Keratinocyte (primary cell): ENCODE measurements at regions not wholly inside any gene's neighbourhood (a gene's known extent, or its start where the extent isn't known, plus 50 kb on each side); places are given as distances from the start of the nearest gene placed in this dataset.

Experiments used
- DNase-seq: peaks from one replicate; pipeline ENCODE4 v3.0.0-alpha.2; 2011; ENCODE audit warnings: low read depth, missing footprints, low spot score
- FAIRE-seq: peaks from 2 replicates; lab custom pipeline; 2011; peaks lifted over from hg19 to GRCh38; lab: Jason Lieb, UNC
- H2AFZ ChIP-seq: 2 replicates; pipeline ENCODE4 v1.6.0; 2012; ENCODE audit warnings: low read length, control low read depth, inconsistent platforms; ENCODE audit not compliant: control insufficient read depth
- H3K27ac ChIP-seq: 2 replicates; pipeline ENCODE4 v1.5.1; 2011; ENCODE audit warnings: low read length; ENCODE audit not compliant: control insufficient read depth, insufficient read depth
- H3K27me3 ChIP-seq: 3 replicates; pipeline ENCODE4 v1.6.0; 2011; ENCODE audit warnings: low read length; ENCODE audit not compliant: control insufficient read depth, insufficient read depth; ENCODE audit errors: extremely low read depth
- H3K36me3 ChIP-seq, 2 experiments: 2 replicates in 1 of 2; 3 replicates in 1 of 2; pipeline ENCODE4 v1.5.1; 2011; ENCODE audit warnings: low read length in 2 of 2, mild to moderate bottlenecking in 1 of 2; ENCODE audit not compliant: control insufficient read depth in 2 of 2, insufficient read depth in 2 of 2; ENCODE audit errors: extremely low read depth in 1 of 2
- H3K4me1 ChIP-seq: 3 replicates; pipeline ENCODE4 v1.5.1; 2011; ENCODE audit warnings: low read length; ENCODE audit not compliant: control insufficient read depth, insufficient read depth; ENCODE audit errors: extremely low read depth
- H3K4me2 ChIP-seq: 3 replicates; pipeline ENCODE4 v1.6.0; 2011; ENCODE audit warnings: low read depth, low read length; ENCODE audit not compliant: control insufficient read depth, insufficient read depth; ENCODE audit errors: extremely low read depth
- H3K4me3 ChIP-seq, 3 experiments: fragments of 200-600 bp in 1 of 3; sonication (generic) in 1 of 3; 2 replicates in 2 of 3; 3 replicates in 1 of 3; pipeline ENCODE4 v1.5.1; 2011 to 2016; ENCODE audit warnings: low read length in 3 of 3, mild to moderate bottlenecking in 3 of 3, control low read depth in 2 of 3, inconsistent platforms in 1 of 3, low read depth in 1 of 3, mixed read lengths in 1 of 3, mixed run types in 1 of 3, moderate library complexity in 1 of 3; ENCODE audit not compliant: control insufficient read depth in 2 of 3, insufficient read depth in 2 of 3; ENCODE audit errors: extremely low read depth in 1 of 3
- H3K79me2 ChIP-seq: 2 replicates; pipeline ENCODE4 v1.6.0; 2012; ENCODE audit warnings: low read length; ENCODE audit not compliant: control insufficient read depth, insufficient read depth
- H3K9ac ChIP-seq: 3 replicates; pipeline ENCODE4 v1.6.0; 2011; ENCODE audit warnings: low read length; ENCODE audit not compliant: control insufficient read depth, insufficient read depth; ENCODE audit errors: extremely low read depth
- H3K9me1 ChIP-seq: 3 replicates; pipeline ENCODE4 v1.6.0; 2011; ENCODE audit warnings: low read length; ENCODE audit not compliant: control insufficient read depth, insufficient read depth; ENCODE audit errors: extremely low read depth
- H3K9me3 ChIP-seq: 2 replicates; pipeline ENCODE4 v1.5.1; 2012; ENCODE audit warnings: low read depth, low read length; ENCODE audit not compliant: control insufficient read depth
- H4K20me1 ChIP-seq: 3 replicates; pipeline ENCODE4 v1.6.0; 2011; ENCODE audit warnings: low read length; ENCODE audit not compliant: control insufficient read depth, insufficient read depth; ENCODE audit errors: extremely low read depth
- CTCF ChIP-seq, 3 experiments: IDR thresholded peaks in 1 of 3; conservative IDR thresholded peaks in 1 of 3; optimal IDR thresholded peaks in 1 of 3; 2 replicates in 2 of 3; 3 replicates in 1 of 3; pipeline versions ENCODE3 to v1.5.1; 2011; ENCODE audit warnings: low read length in 3 of 3, mild to moderate bottlenecking in 3 of 3, moderate library complexity in 2 of 3, control low read depth in 1 of 3, inconsistent platforms in 1 of 3; ENCODE audit not compliant: insufficient read depth in 2 of 3; ENCODE audit errors: extremely low read depth in 1 of 3
- EZH2 ChIP-seq: IDR thresholded peaks from one replicate; pipeline ENCODE4 v1.6.1; 2012; ENCODE audit warnings: inconsistent platforms, mild to moderate bottlenecking, low read length, moderate library complexity
- dilution Hi-C: fragments of 300-500 bp; cut with MboI; formaldehyde crosslinking; loops from one replicate; pipeline ENCODE4 v1.7.0; 2020; ENCODE audit warnings: low sequenced_read_pairs; ENCODE audit not compliant: extremely low pct_ligation_motif_present

DNA sequence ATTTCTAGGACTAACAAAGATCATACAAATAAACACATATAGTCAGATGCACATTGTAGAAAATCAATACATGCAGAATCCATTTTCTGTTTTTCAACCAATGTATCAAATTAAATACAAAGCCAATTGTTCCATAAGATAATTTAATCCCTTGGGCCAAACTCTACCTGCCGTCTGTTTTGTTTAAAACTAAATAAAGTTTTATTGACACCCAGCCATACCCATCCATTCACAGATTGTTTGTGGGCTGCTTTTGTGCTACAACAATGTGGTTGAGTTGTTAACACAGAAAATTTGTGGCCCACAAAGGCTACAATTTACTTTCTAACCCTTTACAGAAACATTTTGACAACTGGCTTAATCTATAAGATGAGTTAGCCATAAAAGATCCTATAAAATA, 484.0 kb upstream of the ID2 start:
- DNase-seq = no peak
- no peaks in the 10 kb centered on the region for H3K79me2 ChIP-seq
- no peaks in the 10 kb centered on the region for H3K27me3 ChIP-seq
- no peaks in the 10 kb centered on the region for H4K20me1 ChIP-seq
- FAIRE-seq = no peak
- H3K27ac ChIP-seq = no peak overlapping the region
- no peaks in the 10 kb centered on the region for H3K4me1 ChIP-seq
- no peaks in the 10 kb centered on the region for H3K36me3 ChIP-seq
- no peaks in the 10 kb centered on the region for H3K9me1 ChIP-seq
- H3K4me3 ChIP-seq = no peak overlapping the region
- TF ChIP-seq CTCF (optimal IDR thresholded peaks at IDR 0.05 in 1 of 3, IDR thresholded peaks at IDR 0.05 in 1 of 3, conservative IDR thresholded peaks at IDR 0.05 in 1 of 3; ENCODE audit: extremely low read depth in 1 of 3, insufficient read depth in 2 of 3, low read length in 3 of 3) (no peak), EZH2 (no peak)
- no peak overlapping the region for H3K9ac ChIP-seq
- dilution Hi-C loops = no loop called here
- H3K9me3 ChIP-seq = no peaks in the 10 kb centered on the region
- H3K4me2 ChIP-seq = no peak overlapping the region
- no peak overlapping the region for H2AFZ ChIP-seq

- Histone ChIP-seq H3K9ac (no peak overlapping the region), H3K9me1 (no peaks in the 10 kb centered on the region), H3K27me3 (no peaks in the 10 kb centered on the region), H3K4me3 (no peak overlapping the region), H3K27ac (no peak overlapping the region), H3K36me3 (no peaks in the 10 kb centered on the region), H3K9me3 (no peaks in the 10 kb centered on the region), H4K20me1 (no peaks in the 10 kb centered on the region), H2AFZ (no peak overlapping the region), H3K4me2 (no peak overlapping the region), H3K79me2 (no peaks in the 10 kb centered on the region), H3K4me1 (no peaks in the 10 kb centered on the region)
- FAIRE-seq (no peak), DNase-seq (no peak)
- TF ChIP-seq EZH2 = no peak
- no peak for TF ChIP-seq CTCF (optimal IDR thresholded peaks at IDR 0.05 in 1 of 3, IDR thresholded peaks at IDR 0.05 in 1 of 3, conservative IDR thresholded peaks at IDR 0.05 in 1 of 3; ENCODE audit: extremely low read depth in 1 of 3, insufficient read depth in 2 of 3, low read length in 3 of 3)
- dilution Hi-C loops = no loop called here
These were observed 483.0 kb upstream of the ID2 start for GRCh38 chr2:8198766-8199382.
